ENCODE measurements at regions not wholly inside any gene's neighbourhood (a gene's known extent, or its start where the extent isn't known, plus 50 kb on each side); places are given as distances from the start of the nearest gene placed in this dataset.

DNA sequence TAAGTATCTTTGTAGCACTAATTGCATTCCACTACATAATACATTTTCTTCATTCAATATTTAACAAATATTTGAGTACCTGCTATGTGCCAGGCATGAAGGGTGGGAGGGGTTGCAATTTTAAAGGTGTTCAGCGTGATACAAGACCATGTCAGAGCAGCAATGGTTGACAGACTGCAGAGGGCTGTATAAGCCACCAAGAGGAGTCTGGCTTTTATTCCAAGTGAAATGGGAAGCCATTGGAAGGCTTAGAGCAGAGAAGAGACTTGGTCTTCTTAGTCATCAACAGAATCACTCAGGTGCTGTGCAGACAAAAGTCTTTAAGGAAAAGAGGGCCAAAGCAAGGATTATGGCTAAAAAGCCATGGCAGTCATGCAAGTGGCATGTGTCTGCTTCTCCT is 360.8 kb upstream of the ARID1B start:
- no peak for DNase-seq (ENCODE audit: low read depth in 2 of 2)

DNA sequence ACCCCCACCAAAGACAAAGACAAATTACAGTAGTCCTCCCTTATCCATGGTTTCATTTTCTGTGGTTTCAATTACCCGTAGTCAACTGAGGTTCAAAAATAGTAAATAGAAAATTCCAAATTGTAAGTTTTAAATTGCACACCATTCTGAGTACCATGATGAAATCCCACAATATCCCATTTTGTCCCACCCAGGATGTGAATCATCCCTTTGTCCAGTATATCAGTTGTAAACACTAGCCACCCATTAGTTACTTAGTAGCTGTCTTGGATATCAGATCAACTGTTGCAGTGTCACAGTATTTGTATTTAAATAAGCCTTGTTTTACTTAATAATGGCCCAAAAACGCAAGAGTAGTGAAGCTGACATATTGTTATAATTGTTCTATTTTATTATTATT is 364.0 kb upstream of the ARID1B start:
- DNase-seq (ENCODE audit: low read depth in 2 of 2), result no peak

DNA sequence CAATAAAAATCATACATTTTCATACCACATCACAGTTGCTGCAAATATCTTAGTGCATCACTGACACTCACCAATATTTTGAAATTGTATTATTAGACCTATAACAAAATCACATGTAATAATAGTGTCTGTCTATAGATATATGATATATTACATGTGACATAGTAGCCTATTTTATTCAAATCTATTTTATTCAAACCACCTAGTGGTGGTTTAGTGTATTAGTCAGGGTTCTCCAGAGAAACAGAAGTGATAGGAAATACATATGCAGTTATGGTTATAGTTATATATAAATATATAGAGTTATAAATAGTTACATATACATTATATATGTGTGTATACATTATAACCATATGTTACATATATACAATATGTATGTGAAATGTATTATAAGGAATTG is 366.5 kb upstream of the ARID1B start:
- DNase-seq (ENCODE audit: low read depth in 2 of 2), result no peak

DNA sequence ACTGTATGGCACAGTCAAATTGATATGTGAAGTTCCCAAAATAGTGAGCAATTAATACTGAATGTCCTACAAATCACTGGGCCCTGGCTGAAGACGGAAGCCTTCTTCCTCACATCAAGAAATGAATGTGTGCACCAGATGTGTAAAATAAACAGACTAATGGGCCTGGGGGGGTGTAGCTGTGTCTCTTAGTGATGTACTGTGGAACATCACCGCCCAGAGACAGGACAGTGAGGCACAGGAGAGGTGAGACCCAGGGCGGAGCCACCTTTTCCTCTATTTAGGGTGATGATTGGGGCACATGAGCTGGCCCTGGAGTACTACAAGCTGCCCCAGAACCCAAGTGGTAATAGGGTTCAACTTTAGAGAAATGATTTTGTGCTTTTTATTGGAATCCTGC is 368.5 kb upstream of the ARID1B start:
- DNase-seq (ENCODE audit: low read depth in 2 of 2), result no peak

DNA sequence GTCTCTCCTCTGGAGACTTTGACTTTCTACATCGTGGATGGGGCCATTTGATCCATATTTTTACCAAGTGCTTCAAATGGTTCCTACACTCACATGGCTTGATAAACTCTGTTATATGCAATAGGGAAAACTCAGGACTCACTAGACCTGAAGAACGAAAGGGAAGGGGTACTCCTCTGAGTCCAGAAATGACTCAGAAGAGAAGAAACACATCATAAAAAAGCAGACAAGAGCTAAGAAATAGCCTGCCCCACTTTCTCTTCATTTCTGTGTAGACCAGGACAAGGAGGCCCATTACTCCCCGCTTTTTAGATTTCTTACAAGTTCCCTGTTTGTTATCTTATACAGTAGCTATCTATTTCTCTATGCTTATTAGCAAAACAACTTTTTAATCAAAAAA is 369.8 kb upstream of the ARID1B start:
- no peak for DNase-seq (ENCODE audit: low read depth in 2 of 2)

DNA sequence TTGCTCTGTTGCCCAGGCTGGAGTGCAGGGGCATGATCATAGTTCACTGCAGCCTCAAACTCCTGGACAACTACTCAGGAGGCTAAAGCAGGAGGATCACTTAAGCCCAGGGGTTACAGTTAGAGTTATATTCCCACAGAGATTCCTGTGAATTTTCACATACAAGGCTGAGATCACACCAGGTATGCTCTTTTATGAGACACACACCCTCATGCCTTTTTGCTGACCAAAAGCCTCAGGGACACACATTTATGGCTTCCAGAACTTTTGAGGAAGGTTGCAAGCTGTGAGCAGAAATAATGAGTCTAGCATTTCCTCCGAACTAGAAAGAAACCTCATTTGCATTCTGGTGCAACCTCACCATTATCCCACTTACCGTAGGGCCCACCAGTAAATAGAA is 370.5 kb upstream of the ARID1B start:
- DNase-seq (ENCODE audit: low read depth in 2 of 2), result no peak

DNA sequence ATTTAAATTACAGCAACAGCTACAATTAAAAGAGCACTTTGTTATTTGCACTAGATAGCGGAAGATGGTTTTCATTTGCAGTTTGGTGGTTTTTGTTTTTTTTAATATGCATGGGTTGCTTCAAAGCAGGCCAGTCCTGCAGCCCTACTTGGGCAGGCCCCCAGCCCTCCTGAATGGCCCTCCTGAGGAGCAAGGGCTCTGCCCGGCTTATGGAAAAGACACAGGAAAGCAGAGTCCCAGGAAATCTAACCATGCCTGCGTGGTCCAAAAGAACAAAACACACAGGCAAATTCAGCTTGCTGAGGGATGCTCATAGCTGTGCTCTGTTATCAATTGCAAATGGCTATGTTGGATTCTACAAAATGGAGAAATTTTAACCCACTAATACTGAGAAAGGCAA is 371.1 kb upstream of the ARID1B start:
- no peak for DNase-seq (ENCODE audit: low read depth in 2 of 2)

DNA sequence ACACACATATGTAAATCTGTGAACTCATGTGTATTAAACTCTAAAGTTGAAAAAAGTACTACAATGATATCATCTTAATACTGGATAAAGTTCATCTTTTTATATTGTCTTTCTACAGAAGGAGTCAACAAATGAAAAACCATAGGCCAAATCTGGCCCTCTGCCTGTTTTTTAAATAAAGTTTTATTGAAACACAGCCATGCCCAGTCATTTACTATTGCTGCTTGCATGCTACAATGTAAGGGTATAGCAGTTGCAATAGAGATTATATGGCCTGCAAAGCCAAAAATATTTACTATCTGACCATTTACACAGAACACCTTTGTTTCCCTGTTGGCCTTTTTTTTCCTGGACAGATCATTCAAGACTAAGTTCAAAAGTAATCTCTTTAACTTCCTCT is 374.6 kb upstream of the ARID1B start:
- DNase-seq (ENCODE audit: low read depth in 2 of 2), result no peak

DNA sequence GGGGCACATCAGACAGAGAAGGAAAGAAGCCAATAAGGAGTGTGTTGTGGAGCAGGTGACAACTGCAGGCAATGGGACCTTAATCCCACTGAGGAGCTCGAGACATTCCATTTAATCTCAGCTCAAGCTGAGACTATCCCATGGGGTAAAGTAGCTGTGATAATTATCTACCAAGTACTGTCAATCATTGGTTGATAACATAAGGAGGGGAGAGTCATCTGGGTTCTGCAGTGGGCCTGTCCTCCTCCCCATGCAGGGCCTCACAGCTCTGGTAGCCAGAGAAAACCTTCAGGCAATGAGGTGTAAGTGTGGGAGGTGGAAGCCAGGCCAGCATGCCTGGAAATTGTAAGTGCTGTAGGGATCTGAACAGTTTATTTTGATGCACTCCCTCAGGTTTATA is 375.0 kb upstream of the ARID1B start:
- no peak for DNase-seq (ENCODE audit: low read depth in 2 of 2)

DNA sequence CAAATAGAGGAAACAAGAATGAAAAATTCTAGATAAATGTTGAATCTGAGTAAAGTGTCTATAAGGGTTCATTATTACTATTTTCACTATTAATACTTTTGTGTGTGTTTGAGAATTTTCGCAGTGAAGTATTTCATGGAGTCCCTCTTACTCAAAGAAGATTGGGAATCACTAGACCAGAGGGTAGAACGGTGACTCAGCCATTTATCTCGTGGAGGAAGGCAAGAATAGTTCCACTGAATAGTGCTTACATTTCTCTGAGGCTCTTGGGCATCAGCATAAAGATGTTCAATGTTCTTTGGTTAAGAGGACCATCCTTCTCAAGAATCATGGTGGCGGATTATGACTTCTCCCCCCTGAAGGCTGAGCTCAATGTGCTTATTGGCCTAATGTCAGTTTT is 376.7 kb upstream of the ARID1B start:
- DNase-seq (ENCODE audit: low read depth in 2 of 2), result no peak

DNA sequence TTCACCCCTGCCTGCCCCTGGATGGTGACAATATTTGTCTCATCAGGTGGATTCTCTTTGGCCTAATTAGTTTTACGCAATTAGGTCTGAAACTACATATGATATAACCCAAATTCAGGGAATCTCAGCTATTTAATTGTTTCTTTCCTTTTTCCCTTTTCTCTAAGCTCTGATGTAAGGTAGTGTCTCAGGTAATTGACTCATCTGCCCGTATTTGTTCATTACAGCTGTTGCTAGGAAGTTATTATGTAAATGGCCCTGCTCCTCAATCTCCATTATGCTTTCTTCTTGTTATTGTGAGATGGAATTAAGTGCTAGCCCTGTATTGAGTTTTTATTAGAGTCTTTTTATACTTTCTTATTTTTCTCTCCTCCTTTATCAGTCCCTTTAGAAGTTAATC is 378.2 kb upstream of the ARID1B start:
- DNase-seq (ENCODE audit: low read depth in 2 of 2), result no peak

DNA sequence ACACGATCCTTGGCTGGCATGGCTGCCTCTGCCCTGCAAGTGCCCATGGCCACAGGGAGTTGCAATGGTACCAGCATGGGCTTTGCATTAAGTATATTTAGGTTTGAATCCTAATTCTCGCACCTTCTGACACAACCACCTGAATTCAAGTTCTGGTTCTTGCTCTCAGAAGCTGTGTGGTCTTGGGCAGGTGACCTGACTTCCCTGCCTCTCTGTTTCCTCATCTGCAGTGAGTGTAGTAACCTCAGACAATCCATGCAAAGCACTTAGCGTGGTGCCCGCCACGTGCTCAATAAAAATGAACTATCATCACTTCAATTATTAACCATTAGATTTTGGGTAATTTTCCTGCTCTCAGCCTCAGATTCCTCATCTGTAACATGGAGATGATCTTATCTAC is 378.8 kb upstream of the ARID1B start:
- no peak for DNase-seq (ENCODE audit: low read depth in 2 of 2)

DNA sequence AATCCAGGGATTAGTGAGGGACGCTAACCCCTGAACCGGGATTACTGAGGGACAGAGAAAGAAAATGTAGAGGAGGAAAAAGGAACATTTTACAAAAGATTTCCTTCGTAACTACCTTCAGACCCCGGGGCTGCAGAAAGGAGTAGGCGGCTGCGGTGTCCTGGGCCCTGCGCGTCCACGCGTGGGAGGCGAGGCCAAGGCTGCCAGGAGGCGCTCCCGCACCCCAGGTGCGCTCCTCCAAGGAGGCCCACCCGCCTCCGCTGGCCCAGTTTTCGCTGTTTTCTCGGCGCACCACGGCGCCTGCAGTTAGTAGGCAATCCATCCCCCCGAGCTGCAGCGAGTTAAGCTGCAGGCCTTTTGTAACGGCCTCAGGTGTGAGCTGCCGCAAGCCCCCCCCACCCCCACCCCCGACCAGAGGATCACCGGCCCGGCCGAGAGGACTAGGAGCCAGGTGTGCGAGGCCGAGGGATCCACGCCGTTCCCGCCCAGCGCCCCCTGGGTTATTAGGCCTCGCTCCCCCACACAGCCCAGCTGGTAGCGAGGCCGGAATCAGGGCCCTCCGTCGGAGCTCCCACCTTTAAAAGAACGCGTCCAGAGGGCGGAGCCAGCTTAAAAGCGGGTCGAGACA is 380.3 kb upstream of the ARID1B start:
- no peak for DNase-seq (ENCODE audit: low read depth in 2 of 2)

DNA sequence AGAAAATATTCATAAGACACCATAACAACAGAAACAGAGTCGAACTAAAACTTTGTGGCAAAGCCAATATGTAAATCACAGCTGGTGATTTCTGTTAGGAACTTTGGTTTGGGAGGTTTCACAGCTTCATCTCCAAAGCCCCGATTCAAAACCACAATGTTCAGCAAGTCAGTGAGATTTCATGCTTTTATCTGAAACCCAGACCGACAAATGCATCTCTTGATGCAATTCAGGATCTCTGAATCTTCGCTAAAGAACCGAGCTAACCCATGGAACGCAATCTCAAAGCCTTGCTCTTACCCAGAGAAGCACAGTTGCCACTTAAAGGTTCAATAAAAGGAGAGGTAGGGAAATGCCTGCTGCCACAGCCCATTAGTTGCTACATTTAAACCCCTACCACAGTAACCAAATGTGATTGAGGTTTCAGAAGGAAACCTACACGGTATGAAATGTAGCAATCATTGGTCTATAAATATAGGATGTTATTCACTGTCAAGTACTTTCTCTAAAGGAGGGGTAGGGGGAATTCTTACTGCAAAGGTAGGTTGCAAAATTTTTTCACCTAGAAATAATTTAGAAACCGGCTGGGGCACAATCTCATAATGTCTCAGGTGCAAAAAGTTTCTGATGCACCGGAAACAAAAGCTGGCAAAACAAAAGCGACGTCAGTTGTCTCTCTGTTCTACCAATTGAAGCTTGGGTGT is 381.0 kb upstream of the ARID1B start:
- DNase-seq (ENCODE audit: low read depth in 2 of 2), result no peak

DNA sequence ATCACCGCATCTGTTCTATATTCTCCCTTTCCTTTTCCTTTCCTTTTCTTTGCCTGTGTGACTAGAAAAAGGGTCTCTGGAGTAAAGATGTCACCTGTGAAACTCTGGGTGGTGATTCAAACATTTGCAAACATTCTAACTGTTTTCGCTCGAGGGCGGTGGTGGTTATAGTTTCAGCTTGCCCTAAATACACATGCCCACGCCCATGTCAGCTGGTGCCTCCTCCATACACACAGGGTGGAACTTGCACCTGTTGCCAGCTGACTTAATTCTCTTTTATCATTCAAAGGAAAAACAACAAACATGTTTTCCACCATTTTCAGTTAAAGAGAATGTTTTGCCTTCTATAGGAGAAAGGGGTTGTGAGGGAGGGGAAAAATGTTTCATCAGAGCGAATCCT is 381.9 kb upstream of the ARID1B start:
- peak in 1 of 2 donors; percentile 17 for DNase-seq (ENCODE audit: low read depth in 2 of 2)

DNA sequence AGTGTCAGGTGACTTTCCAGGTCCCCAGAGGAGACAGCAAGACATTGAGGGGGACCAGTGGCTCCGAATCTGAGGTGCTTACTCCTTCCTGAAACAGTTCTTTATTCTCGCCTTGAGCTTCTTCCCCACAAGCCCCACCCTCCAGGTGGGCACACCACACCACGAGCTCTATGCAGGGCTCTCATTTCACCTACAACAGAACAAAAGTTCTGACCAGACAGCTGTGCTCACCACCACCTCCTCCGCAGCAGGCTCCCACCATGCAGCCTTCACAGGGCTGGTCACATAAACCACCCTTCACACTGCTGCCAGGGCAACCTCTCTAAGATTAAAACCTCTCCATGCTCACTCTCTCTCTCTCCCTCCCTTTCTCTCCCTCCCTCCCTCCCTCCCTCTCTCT is 384.5 kb upstream of the ARID1B start:
- DNase-seq (ENCODE audit: low read depth in 2 of 2), result no peak

DNA sequence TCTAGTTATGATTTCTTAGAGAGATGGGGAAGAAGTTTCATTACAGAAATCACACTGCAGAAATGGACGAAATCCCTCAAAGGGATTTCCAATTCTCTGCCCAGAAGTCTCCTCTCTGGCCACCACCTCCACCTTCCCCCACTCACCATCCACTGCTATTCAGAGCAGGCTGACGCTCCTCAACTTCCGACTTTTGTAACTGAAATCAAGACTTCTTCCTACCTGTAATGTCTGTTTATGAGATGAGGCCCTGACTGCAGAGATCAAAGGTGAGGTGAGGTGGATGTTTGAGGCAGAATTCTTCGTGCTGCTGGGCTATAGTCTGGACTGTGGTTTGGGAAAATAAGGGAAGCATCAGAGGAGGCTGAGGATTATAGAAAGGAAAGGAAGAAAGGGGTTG is 385.2 kb upstream of the ARID1B start:
- no peak for DNase-seq (ENCODE audit: low read depth in 2 of 2)

DNA sequence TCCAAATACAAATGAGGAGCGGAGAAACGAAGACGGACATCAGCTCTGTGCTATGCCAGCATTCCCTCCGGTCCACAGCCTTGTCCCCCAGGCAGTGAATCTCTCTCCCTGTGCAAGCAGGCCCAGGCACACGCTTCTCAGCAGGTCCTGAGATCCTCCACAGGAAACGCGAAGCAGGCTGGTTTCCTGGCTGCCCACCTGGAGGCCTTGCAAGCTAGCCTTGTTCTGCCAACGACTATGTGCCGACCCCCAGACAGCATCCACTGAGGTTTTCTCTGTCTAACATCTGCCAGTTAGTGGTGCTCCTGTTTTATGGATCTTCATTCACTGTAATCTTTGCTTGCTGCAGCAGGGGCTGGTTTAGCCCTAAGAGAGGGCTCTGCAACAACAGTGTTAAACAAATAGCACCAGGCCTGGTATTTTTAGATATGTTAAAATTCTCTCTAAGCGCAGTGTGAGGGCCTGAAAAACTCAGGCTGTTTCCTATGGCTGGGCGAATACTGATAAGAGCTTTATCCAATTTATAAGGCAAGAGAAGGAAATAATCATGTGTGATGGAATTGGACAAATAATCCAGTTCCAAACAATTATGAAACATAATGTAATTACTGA is 386.0 kb upstream of the ARID1B start:
- no peak for DNase-seq (ENCODE audit: low read depth in 2 of 2)

DNA sequence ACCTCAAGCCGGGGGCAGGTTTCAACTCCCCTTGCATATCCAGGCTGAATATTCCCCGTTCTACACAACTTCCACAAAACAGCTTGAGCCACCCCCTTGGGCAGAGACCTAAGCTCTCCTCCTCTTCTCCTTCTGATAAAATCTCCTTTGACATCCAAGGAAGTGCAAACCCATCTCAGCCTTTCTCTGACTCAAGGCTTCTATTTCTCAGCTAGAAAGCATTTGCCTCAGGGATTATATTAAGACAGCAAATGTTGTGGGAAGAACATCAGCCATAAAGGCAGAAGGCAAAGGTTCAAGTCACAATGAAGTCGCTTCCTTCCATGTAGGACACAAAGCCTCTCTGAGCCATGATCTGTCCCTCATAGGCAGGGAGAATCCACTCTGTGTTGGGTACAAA is 386.6 kb upstream of the ARID1B start:
- no peak for DNase-seq (ENCODE audit: low read depth in 2 of 2)

DNA sequence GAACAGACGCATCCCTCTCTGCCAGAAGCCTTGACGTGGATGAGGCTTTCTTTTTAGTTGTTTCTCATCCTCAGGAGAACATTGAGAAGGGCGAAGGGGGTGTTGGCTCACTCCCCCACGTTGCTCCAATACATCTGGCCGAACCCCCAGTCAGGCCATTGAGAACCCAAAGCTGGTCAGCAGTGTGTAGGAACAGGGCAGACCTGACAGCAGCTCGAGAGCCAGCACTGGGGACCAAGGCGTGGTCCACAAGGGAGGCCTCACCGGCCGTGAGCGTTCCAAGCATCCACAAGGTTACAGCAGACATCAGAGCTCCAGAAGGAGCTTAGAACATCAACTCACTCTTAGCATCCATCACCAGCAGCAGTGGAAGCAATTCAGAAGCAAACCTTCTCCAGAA is 387.9 kb upstream of the ARID1B start:
- DNase-seq (ENCODE audit: low read depth in 2 of 2), result no peak

DNA sequence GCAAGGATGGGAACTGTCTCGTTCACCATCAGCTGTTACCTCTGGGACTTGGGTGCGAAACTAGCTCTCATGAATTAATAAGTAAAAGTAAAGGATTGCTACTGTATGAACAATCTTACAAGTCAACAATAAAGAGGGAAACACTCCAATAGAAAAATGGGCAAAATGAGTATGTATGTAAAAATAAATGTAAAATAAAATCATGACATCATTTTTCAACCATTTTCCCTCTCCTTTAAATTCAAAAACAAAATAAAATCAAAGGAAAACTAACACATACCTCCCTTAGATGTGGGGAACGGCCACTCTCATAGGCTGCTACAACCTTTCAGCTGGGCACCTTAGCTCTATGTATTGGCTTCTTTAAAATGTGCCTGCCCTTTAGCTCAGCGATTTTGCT is 389.7 kb upstream of the ARID1B start:
- no peak for DNase-seq (ENCODE audit: low read depth in 2 of 2)

DNA sequence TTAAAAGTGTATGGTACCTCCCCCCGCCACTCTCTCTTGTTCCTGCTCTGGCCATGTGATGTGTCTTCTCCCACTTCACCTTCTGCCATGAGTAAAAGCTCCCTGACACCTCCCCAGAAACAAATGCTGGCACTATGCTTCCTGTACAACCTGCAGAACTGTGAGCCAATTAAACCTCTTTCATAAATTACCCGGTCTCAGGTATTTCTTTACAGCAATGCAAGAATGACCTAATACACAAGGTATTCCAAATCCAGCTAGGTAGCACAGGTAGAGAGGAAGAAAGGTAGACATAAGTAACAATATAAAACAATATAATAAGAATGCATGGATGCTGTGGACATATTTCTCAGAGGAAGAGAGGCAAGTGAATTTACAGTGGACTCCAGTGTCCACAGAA is 394.1 kb upstream of the ARID1B start:
- no peak for DNase-seq (ENCODE audit: low read depth in 2 of 2)

DNA sequence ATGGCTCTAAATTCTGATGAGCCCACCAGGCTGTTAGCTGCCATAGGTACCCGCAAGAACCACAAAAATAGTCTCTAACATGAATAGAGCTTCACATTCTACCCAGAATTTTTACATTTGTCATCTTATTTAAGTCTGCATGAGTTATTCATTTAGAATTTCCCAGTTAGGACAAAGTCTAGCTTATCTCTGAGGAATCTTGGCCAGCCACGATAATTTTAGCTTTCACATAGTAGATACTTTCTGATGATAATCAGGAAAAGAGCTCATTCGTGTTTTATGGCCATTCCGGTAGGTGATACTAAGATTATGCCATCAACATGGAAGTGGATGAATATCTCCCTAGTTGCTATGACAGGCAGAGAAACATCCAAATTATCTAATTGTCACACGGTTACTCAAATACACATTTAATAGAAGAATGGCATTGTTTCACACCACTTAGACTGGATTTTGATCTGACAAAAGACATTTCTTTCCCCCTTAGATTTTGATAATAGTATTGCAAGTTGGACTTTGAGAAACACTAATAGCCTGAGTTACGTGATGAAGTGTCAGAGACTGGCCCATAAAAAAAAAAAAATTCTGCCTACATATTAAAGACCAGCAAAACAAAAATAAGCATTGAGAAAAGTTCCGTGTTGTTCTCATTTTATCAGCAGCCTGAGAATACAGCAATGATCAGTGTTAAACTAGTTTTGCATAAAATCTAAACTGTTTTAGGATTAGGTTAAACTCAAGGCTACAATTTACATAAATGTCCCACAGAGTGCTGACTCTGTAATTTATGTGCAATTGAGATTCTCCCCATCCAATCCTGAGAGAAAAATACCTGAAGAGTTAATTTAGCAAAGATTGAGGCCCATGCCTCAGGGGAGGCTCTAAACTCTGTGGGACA is 397.5 kb upstream of the ARID1B start:
- DNase-seq (ENCODE audit: low read depth in 2 of 2), result no peak
